IMR-90 (cell line): ENCODE measurements at regions not wholly inside any gene's neighbourhood (a gene's known extent, or its start where the extent isn't known, plus 50 kb on each side); places are given as distances from the start of the nearest gene placed in this dataset.

Experiments used
- CEBPB ChIP-seq: IDR thresholded peaks from 2 replicates; pipeline ENCODE4 v1.6.1; 2012; ENCODE audit warnings: low read depth, low read length, improper control_type of control experiment
- CHD1 ChIP-seq: IDR thresholded peaks from 2 replicates; pipeline ENCODE4 v1.6.1; 2012; ENCODE audit warnings: low read depth, low read length, improper control_type of control experiment
- CTCF ChIP-seq: conservative IDR thresholded peaks from 2 replicates; pipeline ENCODE4 v1.5.1; 2012; ENCODE audit warnings: mild to moderate bottlenecking, low read depth, low read length, improper control_type of control experiment
- ELK1 ChIP-seq: fragments of 150-350 bp; IDR thresholded peaks from 2 replicates; pipeline ENCODE4 v1.6.1; 2016; ENCODE audit warnings: low read depth, mild to moderate bottlenecking, low read length, moderate library complexity, borderline replicate concordance
- MAFK ChIP-seq: IDR thresholded peaks from 2 replicates; pipeline ENCODE4 v1.6.1; 2012; ENCODE audit warnings: low read depth, low read length, improper control_type of control experiment
- MAZ ChIP-seq: IDR thresholded peaks from 2 replicates; pipeline ENCODE4 v1.6.1; 2012; ENCODE audit warnings: low read depth, mild to moderate bottlenecking, low read length, improper control_type of control experiment, moderate library complexity, borderline replicate concordance
- POLR2A ChIP-seq: IDR thresholded peaks from 2 replicates; pipeline ENCODE4 v1.6.1; 2012; ENCODE audit warnings: mild to moderate bottlenecking, low read depth, low read length
- RAD21 ChIP-seq: IDR thresholded peaks from 2 replicates; pipeline ENCODE4 v1.6.1; 2012; ENCODE audit warnings: low read length, improper control_type of control experiment
- SMC3 ChIP-seq: fragments of 150-350 bp; IDR thresholded peaks from 2 replicates; pipeline ENCODE4 v1.6.1; 2016; ENCODE audit warnings: low read depth, mild to moderate bottlenecking, antibody characterized with exemption, low read length, moderate library complexity
- USF2 ChIP-seq: fragments of 150-350 bp; IDR thresholded peaks from 2 replicates; pipeline ENCODE4 v1.6.1; 2017; ENCODE audit warnings: mild to moderate bottlenecking, antibody characterized with exemption, low read length, low read depth

GRCh38 chr3:65138556-65138955 lies 450.8 kb upstream of the ADAMTS9 start:
- TF ChIP-seq USF2 (no peak), CTCF (no peak), CEBPB (no peak), POLR2A (no peak), ELK1 (no peak), MAZ (no peak), RAD21 (no peak), CHD1 (no peak), MAFK (no peak), SMC3 (no peak)
